ENCODE measurements at regions not wholly inside any gene's neighbourhood (a gene's known extent, or its start where the extent isn't known, plus 50 kb on each side); places are given as distances from the start of the nearest gene placed in this dataset.

- H3K27me3 ChIP-seq: no peaks in the 10 kb centered on the region
- TF ChIP-seq POLR2A (IDR thresholded peaks at IDR 0.05) (no peak), CTCF (IDR thresholded peaks at IDR 0.05) (no peak)
- H3K36me3 ChIP-seq: no peaks in the 10 kb centered on the region
- no peak overlapping the region for H3K4me3 ChIP-seq
- no peaks in the 10 kb centered on the region for H3K4me1 ChIP-seq
- H3K27ac ChIP-seq: no peak overlapping the region
- no peak for DNase-seq
- H3K9me3 ChIP-seq: no peaks in the 10 kb centered on the region
Observed at GRCh38 chr14:34003691-34004090, 52.8 kb upstream of the EGLN3 start.

- TF ChIP-seq POLR2A (IDR thresholded peaks at IDR 0.05) (no peak), CTCF (IDR thresholded peaks at IDR 0.05) (no peak)
- Histone ChIP-seq H3K4me3 (no peak overlapping the region), H3K4me1 (no peaks in the 10 kb centered on the region), H3K36me3 (no peaks in the 10 kb centered on the region), H3K27ac (no peak overlapping the region), H3K27me3 (no peaks in the 10 kb centered on the region), H3K9me3 (no peaks in the 10 kb centered on the region)
- no peak for DNase-seq
Observed at GRCh38 chr14:34003082-34003668, 52.3 kb upstream of the EGLN3 start.

All from Peyer's patch (tissue), 4 donors.